T47D (cell line): ENCODE measurements at regions not wholly inside any gene's neighbourhood (a gene's known extent, or its start where the extent isn't known, plus 50 kb on each side); places are given as distances from the start of the nearest gene placed in this dataset.

Experiments
- DNase-seq, 2 experiments: peaks; one replicate each; pipeline versions ENCODE4 v3.0.0 to v3.0.0-alpha.2; 2011 to 2012; ENCODE audit warnings: low read depth in 1 of 2, low spot score in 1 of 2
- JUND ChIP-seq: IDR thresholded peaks from 2 replicates; pipeline ENCODE4 v1.6.1; 2012; ENCODE audit warnings: low read depth
- in situ Hi-C: cut with HindIII; loops from 2 replicates; pipeline ENCODE4 v1.10.0; 2016; ENCODE audit warnings: low sequenced_read_pairs, low pct_unique_long_range_greater_than_20kb

DNA sequence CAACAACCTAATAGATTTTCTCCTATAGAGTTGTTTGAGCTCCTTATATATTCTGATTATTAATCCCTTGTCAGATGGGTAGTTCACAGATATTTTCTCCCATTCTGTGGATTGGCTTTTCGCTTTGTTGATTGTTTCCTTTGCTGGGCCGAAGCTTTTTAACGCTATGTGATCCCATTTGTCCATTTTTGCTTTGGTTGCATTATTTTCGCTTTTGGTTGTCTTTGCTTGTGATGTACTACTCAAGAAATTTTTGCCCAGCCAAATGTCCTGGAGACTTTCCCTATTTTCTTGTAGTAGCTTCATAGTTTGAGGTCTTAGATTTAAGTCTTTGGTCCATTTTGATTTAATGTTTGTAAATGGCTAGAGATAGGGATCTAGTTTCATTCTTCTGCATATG lies 258.4 kb upstream of the FAR2 start:
- in situ Hi-C loops = no loop called here
- DNase-seq = no peak
- TF ChIP-seq JUND = no peak

DNA sequence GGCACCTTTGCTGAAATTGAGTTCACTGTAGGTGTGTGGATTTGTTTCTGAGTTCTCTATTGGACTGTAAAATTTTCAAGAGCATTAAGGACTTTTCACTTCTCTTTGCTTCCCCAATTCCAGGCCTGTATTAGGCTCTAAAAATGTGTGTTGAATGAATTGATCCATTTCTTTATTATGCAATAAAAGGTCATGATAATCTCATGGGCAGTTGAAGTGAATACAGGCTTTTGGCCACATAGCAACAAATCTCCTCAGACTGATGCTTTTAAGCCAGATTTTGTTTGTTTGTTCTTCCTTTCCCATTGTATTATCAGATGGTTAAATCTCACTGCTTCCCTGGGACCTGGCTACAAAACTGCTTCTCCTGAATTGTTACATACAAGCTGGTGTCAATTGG lies 258.0 kb upstream of the FAR2 start:
- no peak for DNase-seq
- in situ Hi-C loops = no loop called here
- no peak for TF ChIP-seq JUND

DNA sequence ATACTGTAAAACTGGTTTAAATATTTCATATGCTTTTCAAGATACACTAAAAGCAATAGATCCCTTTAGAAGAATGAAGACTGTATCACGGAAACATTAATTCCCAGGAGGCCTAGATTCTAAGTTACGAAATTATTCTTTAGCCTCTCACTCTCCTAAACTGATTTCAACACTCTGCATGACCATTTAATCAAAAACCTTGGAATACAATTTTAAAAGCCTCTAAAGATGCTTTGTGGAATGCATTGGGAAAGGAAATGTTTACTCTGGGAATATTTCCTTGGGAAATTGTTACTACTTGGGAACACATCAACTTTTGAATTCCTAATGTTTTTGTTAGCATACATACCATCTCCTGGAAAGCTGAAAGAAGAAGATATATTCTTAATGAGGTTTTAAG lies 255.7 kb upstream of the FAR2 start:
- in situ Hi-C loops = no loop called here
- DNase-seq = no peak
- no peak for TF ChIP-seq JUND

DNA sequence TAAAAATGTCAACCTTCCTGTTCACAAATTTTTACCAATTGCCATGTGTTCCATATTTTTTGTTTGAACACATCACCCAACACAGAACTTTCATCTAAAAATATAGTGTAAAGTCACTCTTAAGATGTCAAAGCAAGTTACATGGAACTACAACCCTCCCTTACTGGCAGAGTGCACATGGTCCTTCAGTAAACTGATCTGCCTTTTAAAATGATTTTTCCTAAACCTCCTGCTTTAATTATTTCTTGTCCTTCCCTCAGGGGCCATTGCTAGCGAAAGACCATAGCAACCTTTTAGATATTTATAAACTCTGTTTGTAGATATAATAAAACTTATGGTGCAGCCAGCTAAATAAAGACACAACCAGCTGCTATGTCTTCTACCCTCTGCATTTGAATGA lies 255.2 kb upstream of the FAR2 start:
- in situ Hi-C loops = no loop called here
- TF ChIP-seq JUND = no peak
- no peak for DNase-seq

DNA sequence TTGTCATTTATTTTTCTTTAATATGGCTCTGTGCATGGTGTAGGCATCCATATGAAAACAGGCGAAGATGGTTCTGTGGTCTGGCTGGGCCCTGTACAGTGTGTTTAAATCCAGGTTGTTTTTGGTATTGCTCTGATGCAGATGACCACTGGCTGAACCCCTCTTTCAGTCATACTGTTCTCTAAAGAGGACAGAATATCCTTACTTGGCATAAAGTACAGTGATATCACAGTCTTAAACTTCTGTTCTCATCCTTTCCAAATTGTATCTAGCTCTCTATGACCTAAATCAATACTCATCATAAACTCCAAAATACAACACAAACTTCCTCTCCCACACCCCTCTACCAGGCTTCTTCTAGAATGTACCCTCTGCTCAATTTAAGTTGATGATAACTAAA lies 252.7 kb upstream of the FAR2 start:
- TF ChIP-seq JUND = no peak
- DNase-seq = no peak
- in situ Hi-C loops = no loop called here

DNA sequence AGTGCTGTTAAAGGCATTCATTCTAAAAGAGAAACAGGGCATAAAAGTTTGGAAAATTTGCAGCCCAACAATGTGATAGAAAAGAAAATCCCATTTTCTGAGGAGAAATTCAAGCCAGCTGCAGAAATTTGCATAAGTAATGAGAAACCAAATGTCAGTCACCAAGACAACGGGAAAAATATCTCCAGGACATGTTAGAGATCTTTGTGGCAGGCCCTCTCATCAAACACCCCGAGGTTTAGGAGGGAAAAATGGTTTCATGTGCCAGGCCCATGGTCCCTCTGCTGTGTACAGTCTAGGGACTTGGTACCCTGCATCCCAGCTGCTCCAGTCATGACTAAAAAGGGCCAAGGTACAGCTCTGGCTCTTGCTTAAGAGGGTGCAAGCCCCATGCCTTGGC lies 251.0 kb upstream of the FAR2 start:
- in situ Hi-C loops = no loop called here
- no peak for TF ChIP-seq JUND
- DNase-seq = no peak

DNA sequence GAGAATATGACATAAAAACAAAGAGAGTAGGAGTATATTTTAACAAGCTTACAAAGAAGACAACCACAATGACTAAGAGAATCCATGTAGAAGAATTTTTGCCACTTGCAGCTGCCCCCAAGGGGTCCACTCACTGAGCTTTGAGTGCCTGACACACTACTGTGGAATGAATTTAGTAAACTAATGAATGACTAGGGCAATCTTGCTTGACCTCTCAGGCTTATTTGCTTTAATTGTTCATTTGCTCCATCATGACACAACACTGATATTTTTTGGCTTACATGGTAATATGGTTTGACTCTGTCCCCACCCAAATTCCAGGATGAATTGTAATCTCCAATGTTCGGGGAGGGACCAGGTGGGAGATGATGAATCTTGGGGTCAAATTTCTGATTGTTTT lies 249.1 kb upstream of the FAR2 start:
- no peak for TF ChIP-seq JUND
- DNase-seq = no peak
- in situ Hi-C loops = no loop called here

DNA sequence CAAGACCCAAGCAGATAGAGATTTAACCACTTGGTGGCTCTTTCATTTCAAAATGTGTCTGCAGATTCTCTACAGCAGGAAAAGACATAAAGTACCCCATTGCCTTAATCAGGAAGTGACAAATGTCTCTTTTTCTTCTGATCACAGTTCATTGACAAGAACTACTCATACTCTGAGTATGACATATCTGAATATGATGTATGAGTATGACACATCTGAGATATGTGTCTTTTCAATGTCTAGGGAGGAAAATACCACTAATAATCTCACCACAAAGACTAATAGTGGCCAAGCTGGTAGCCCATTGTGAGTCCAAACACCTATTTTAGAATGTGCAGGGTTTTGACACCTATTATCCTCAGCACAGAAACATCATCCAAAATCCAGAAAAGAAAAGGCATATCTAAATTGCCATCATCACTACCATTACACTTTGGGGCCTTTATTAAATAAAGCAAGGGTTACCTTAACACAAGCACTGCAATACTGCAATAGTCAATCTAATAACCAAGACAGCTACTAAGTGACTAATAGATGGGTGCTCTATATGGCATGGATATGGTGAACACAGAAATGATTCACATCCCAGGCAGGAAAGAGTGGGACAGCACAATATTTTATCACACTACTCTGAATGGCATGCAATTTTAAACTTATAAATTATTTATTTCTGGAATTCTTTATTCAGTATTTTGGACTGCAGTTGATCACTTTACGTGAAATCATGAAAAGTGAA lies 243.7 kb upstream of the FAR2 start:
- no peak for DNase-seq
- in situ Hi-C loops = no loop called here
- no peak for TF ChIP-seq JUND

DNA sequence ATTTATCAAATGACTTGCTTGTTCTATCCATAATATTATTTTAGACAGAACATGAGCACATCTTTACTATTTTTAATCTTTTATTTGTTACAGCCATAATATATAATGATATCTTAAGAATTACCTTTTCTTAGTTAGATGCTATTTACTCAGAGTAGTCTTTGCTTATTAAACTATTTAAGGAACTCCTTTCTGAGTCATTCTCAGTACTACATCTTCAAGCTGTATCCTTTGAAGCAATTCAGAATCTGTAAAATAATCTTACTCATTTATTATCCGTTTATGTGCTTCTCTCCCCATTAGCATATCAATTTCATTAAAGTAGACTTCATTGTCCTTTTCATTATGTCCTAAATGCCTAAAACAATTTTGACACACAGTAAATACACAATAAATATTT lies 240.4 kb upstream of the FAR2 start:
- TF ChIP-seq JUND = no peak
- DNase-seq = no peak
- in situ Hi-C loops = no loop called here

DNA sequence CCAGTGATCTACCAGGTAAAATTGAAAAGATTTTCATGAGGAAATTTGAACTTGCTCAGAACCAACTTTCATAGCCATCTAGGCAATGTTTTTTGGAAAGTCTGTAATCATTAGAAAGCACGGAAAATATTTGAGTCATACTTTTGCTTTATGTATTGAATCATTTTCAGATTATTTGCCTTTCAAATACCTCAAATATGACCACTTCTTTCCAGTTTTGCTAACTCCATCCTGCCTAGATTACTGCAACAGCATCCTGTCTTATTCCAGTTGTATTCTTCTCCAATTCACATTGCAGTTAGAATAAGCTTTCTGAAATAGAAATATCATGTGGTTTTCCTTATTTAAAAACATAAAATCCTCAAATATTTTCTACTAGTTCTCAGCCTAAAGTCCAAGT lies 239.8 kb upstream of the FAR2 start:
- DNase-seq = no peak
- in situ Hi-C loops = no loop called here
- TF ChIP-seq JUND = no peak

DNA sequence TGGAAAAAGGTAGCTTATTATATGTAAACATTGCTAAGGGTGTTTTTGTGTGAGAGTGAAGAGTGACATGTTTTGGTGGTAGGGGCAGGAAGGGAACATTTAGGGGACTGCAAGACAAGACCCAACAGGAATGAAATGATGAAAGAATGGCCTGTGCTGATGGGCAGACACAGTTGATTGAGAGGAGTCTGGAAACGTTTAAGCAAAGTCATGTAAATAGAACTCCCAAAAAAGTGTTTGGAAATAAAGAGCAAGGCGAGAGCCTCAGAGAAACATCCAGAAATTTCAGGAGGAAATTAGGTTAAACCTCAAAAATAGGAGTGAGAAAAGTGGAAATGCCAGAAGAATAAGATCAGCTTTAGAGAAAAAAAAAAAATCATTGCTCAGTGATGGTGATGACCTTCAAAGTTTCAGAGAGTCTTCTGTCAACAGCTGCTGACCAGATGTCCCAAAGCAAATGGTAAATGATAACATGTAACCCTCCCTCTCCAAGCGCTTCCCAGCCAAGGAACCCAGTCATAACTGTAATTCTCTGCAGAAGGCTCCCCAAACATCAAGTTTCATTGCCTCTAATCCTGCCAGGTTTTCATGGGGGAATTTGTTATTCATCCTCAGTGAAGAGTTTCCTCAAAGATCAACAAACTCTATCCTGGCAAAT lies 223.2 kb upstream of the FAR2 start:
- no peak for DNase-seq
- TF ChIP-seq JUND = no peak
- in situ Hi-C loops = no loop called here

DNA sequence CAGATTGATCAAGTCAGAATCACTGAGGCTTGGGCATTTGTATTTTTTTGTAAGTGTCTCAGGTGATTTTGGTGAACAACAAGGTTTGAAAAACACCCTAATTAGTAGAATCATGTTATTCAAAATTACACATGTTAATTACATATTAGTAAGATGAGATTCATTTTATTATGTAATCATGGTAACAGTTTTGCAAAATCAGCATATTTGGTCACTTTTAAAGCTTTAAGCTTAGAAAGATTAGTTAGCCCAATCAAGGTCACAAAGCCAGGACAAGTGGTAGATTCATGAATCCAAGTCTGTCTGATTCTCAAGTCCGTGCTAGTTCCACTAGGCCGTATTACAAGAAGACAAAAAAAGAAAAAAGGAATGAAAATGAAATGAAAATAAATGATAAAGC lies 218.4 kb upstream of the FAR2 start:
- no peak for DNase-seq
- no peak for TF ChIP-seq JUND
- in situ Hi-C loops = no loop called here

DNA sequence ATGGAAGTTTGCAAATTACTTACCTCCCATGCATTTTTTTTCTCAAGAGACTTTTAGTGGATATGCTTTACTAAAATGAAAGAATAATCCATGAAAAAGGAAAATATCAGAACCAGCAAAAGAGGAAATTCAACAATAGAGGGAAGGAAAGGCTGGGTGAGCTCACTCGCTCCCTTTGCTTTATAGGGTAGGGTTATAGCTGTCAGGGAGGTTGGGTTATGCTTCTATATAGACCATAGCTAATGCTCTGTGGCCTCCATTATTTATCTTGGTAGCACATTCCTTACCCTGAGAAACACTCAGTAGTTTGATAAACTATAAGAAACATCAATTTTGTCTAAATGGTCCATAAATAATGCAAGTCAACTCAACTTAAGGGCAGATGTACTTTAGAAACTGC lies 215.9 kb upstream of the FAR2 start:
- no peak for TF ChIP-seq JUND
- DNase-seq = no peak
- in situ Hi-C loops = no loop called here

DNA sequence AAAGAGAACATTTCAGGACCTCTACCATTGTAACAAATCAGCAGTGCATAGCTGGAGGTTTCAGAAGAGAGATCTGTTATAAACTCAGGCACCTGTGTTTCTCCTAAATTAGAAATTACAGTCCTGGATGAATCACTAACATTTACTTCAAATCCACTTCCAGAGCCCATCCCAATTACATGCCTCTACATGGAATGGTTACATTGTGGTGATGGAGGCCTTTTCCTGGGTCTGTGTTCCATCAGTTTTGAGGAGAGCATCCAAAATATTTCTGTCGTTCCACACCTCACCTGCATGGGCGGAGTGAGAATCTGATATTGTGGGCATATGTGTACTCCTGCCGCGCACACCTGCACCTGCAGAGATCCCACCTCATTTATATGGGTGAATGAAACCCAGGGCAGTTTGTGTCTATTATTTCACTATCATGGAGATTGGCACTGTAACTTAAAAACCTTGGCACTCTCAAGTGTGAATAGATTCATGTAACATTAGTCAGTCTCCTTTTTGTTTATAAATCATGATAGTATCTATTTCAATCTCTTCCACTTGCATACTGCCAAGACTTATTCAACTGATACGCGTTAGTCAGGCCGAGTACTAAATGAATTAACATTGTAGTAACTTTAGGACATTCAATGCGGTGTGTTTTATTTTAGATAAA lies 215.1 kb upstream of the FAR2 start:
- in situ Hi-C loops = no loop called here
- TF ChIP-seq JUND = no peak
- no peak for DNase-seq
